ENCODE measurements at regions not wholly inside any gene's neighbourhood (a gene's known extent, or its start where the extent isn't known, plus 50 kb on each side); places are given as distances from the start of the nearest gene placed in this dataset.

DNA sequence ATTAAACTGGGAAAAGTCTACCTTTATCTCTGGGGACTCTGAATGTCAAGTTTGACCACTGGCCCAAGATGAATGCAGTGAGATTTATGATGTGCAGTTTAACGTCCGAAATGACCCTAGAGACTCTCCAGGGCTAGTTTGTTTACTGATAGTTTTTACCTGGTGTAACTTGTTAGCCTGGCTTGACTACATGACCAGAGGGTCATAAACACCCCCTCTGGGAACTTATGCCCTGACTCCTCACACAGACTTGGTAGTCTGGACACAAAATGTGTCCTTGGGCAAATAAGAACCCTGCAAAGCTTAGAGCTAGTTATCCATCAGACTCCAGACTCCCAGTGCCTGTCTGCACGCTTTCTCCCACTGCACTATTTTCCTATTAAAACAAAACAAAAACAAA, 606.5 kb downstream of the HACE1 start:
- TF ChIP-seq, protein P1, sequence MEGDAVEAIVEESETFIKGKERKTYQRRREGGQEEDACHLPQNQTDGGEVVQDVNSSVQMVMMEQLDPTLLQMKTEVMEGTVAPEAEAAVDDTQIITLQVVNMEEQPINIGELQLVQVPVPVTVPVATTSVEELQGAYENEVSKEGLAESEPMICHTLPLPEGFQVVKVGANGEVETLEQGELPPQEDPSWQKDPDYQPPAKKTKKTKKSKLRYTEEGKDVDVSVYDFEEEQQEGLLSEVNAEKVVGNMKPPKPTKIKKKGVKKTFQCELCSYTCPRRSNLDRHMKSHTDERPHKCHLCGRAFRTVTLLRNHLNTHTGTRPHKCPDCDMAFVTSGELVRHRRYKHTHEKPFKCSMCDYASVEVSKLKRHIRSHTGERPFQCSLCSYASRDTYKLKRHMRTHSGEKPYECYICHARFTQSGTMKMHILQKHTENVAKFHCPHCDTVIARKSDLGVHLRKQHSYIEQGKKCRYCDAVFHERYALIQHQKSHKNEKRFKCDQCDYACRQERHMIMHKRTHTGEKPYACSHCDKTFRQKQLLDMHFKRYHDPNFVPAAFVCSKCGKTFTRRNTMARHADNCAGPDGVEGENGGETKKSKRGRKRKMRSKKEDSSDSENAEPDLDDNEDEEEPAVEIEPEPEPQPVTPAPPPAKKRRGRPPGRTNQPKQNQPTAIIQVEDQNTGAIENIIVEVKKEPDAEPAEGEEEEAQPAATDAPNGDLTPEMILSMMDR (conservative IDR thresholded peaks at IDR 0.05; ENCODE audit: low read depth, low read length), result no peak
- no peak for TF ChIP-seq EZH2 (IDR thresholded peaks at IDR 0.05; ENCODE audit: low read length, unreplicated experiment)

Data from PC-3 (cell line).